ENCODE measurements at regions not wholly inside any gene's neighbourhood (a gene's known extent, or its start where the extent isn't known, plus 50 kb on each side); places are given as distances from the start of the nearest gene placed in this dataset.

- TF ChIP-seq CTCF (IDR thresholded peaks at IDR 0.05; ENCODE audit: low read depth, low read length) (no peak), MAX (IDR thresholded peaks at IDR 0.05; ENCODE audit: low read depth, low read length) (no peak; the same call in 1 of the 2 replicates), POLR2A (IDR thresholded peaks at IDR 0.05; ENCODE audit: extremely low read depth, insufficient read length) (no peak)
Observed at GRCh38 chr9:89730715-89731114, 125.9 kb downstream of the GADD45G start.
